B cell (primary cell): ENCODE measurements at regions not wholly inside any gene's neighbourhood (a gene's known extent, or its start where the extent isn't known, plus 50 kb on each side); places are given as distances from the start of the nearest gene placed in this dataset.

Experiments used
- ATAC-seq: fragments of 200-7000 bp; cut with Tn5 transposase; one replicate; pipeline ENCODE4 v1.10.0; 2021; ENCODE audit warnings: low read depth, mild to moderate bottlenecking, moderate number of reproducible peaks, moderate library complexity
- CTCF ChIA-PET: fragments of 350-600 bp; sonication (Branson Sonifier 250); formaldehyde crosslinking; loops from one replicate; lab custom pipeline; 2021; ENCODE audit warnings: antibody characterized with exemption, inconsistent platforms; lab: Charles Lee
- POLR2A ChIA-PET: fragments of 350-600 bp; sonication (Branson Sonifier 250); formaldehyde crosslinking; loops from one replicate; lab custom pipeline; 2021; ENCODE audit warnings: antibody characterized with exemption; lab: Charles Lee
- DNase-seq: peaks from one replicate; pipeline ENCODE4 v3.0.0; 2013
- H2AFZ ChIP-seq: 2 replicates; pipeline ENCODE4 v1.6.1; 2012; ENCODE audit warnings: mild to moderate bottlenecking, low read depth, low read length; ENCODE audit not compliant: insufficient read depth, poor library complexity, severe bottlenecking
- H3K27ac ChIP-seq, 2 donors: 1 replicate in 1 of 2; 2 replicates in 1 of 2; pipeline ENCODE4 v1.5.1; 2012 to 2013; ENCODE audit warnings: low read length in 2 of 2, mild to moderate bottlenecking in 2 of 2, moderate library complexity in 1 of 2
- H3K27me3 ChIP-seq, 4 experiments: fragments of 200-600 bp in 1 of 4; sonication (generic) in 1 of 4; replicated peaks in 1 of 4; 1 replicate in 2 of 4; 2 replicates in 2 of 4; pipeline versions ENCODE4 v1.6.1 to v1.7.0; 2013 to 2016; ENCODE audit warnings: low read length in 3 of 4, mild to moderate bottlenecking in 2 of 4, mixed read lengths in 1 of 4, moderate library complexity in 1 of 4; ENCODE audit not compliant: insufficient read depth in 4 of 4, control insufficient read depth in 3 of 4; ENCODE audit errors: control extremely low read depth in 1 of 4
- H3K36me3 ChIP-seq, 2 experiments: replicated peaks in 1 of 2; 1 replicate in 1 of 2; 2 replicates in 1 of 2; pipeline versions ENCODE4 v1.6.1 to v1.7.1; 2013; ENCODE audit warnings: low read length in 1 of 2; ENCODE audit not compliant: insufficient read depth in 2 of 2, control insufficient read depth in 1 of 2; ENCODE audit errors: control extremely low read depth in 1 of 2, extremely low read depth in 1 of 2
- H3K4me1 ChIP-seq, 2 donors: fragments of 200-600 bp in 1 of 2; sonication (generic) in 1 of 2; 1 replicate in 1 of 2; 2 replicates in 1 of 2; pipeline versions ENCODE4 v1.5.1 to v1.6.1; 2013 to 2017; ENCODE audit warnings: low read length in 2 of 2; ENCODE audit not compliant: control insufficient read depth in 2 of 2, insufficient read depth in 2 of 2
- H3K4me2 ChIP-seq: replicated peaks from 2 replicates; pipeline ENCODE3; 2012; ENCODE audit warnings: mild to moderate bottlenecking, low read depth, low read length; ENCODE audit not compliant: poor library complexity, severe bottlenecking
- H3K4me3 ChIP-seq, 5 experiments: fragments of 200-600 bp in 1 of 5; sonication (generic) in 1 of 5; 1 replicate in 3 of 5; 2 replicates in 2 of 5; pipeline versions ENCODE4 v1.5.1 to v1.7.0; 2011 to 2016; ENCODE audit warnings: low read length in 4 of 5, mild to moderate bottlenecking in 4 of 5, low read depth in 2 of 5, control low read depth in 1 of 5, moderate library complexity in 1 of 5; ENCODE audit not compliant: insufficient read depth in 1 of 5; ENCODE audit errors: control extremely low read depth in 1 of 5, extremely low read depth in 1 of 5
- H3K79me2 ChIP-seq: fragments of 200-600 bp; sonication (generic); one replicate; pipeline ENCODE4 v1.6.0; 2016; ENCODE audit warnings: low read length; ENCODE audit not compliant: control insufficient read depth, insufficient read depth
- H3K9ac ChIP-seq: fragments of 200-600 bp; sonication (generic); 2 replicates; pipeline ENCODE4 v1.6.1; 2017; ENCODE audit warnings: mild to moderate bottlenecking, low read length, moderate library complexity
- H3K9me3 ChIP-seq, 3 donors: one replicate each; pipeline versions ENCODE4 v1.6.1 to v1.7.1; 2013; ENCODE audit warnings: low read length in 2 of 3; ENCODE audit not compliant: control insufficient read depth in 2 of 3, insufficient read depth in 1 of 3; ENCODE audit errors: control extremely low read depth in 1 of 3
- H4K20me1 ChIP-seq: 2 replicates; pipeline ENCODE4 v1.6.0; 2012; ENCODE audit warnings: mild to moderate bottlenecking, low read length; ENCODE audit not compliant: insufficient read depth, control insufficient read depth, poor library complexity, severe bottlenecking
- H3K27ac Mint-ChIP-seq: one replicate; pipeline ENCODE4 v1.8.0; 2021; ENCODE audit warnings: mixed read lengths
- H3K27me3 Mint-ChIP-seq: one replicate; pipeline ENCODE4 v1.8.0; 2021; ENCODE audit warnings: mixed read lengths
- H3K4me1 Mint-ChIP-seq: one replicate; pipeline ENCODE4 v1.8.0; 2021; ENCODE audit warnings: mixed read lengths
- H3K4me3 Mint-ChIP-seq: one replicate; pipeline ENCODE4 v1.8.0; 2021; ENCODE audit warnings: mixed read lengths
- H3K9me3 Mint-ChIP-seq: one replicate; pipeline ENCODE4 v1.8.0; 2022; ENCODE audit warnings: mixed read lengths; ENCODE audit not compliant: insufficient read depth
- EZH2 ChIP-seq: IDR thresholded peaks from 2 replicates; pipeline ENCODE4 v1.6.1; 2012; ENCODE audit warnings: borderline replicate concordance, low read depth, mild to moderate bottlenecking, moderate library complexity, low read length; ENCODE audit not compliant: insufficient read depth, poor library complexity, severe bottlenecking
- WGBS: methylation state at CpG from one replicate; pipeline ENCODE4 v1.1.5; 2013; ENCODE audit warnings: missing lambda C conversion rate; ENCODE audit not compliant: insufficient coverage; 5-methylcytosine and 5-hydroxymethylcytosine counted together
- intact Hi-C: fragments of 100-400 bp; cut with micrococcal nuclease; formaldehyde crosslinking; loops from one replicate; pipeline ENCODE4 v1.10.0; 2022
- TF ChIP-seq, protein P1 (sequence below): fragments of 200-600 bp; IDR thresholded peaks from one replicate; pipeline ENCODE4 v1.8.0; 2022; ENCODE audit warnings: antibody characterized with exemption, mild to moderate bottlenecking

DNA sequence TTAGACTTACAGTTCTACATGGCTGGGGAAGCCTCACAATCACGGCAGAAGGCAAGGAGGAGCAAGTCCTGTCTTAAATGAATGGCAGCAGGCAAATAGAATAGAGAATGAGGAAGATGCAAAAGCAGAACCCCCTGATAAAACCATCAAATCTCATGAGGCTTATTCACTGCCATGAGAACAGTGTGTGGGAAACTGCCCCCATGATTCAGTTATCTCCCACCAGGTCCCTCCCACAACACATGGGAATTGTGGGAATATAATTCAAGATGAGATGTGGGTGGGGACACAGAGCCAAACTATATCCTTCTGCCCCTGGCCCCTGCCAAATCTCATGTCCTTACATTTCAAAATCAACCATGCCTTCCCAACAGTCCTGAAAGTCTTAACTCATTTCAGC is 367.1 kb downstream of the MED10 start:
- Mint-ChIP-seq H3K4me3 (no peak overlapping the region), H3K27ac (no peak overlapping the region), H3K4me1 (no peaks in the 10 kb centered on the region), H3K9me3 (peaks cover 5% of the 10 kb centered on the region), H3K27me3 (peaks cover 3% of the 10 kb centered on the region)
- H3K9ac ChIP-seq = no peak overlapping the region
- no peak overlapping the region for H2AFZ ChIP-seq
- ATAC-seq = no peak
- H3K4me2 ChIP-seq = no peak overlapping the region
- no peaks in the 10 kb centered on the region for H3K36me3 ChIP-seq
- ChIA-PET CTCF (no interaction called here), POLR2A (no interaction called here)
- no CpG with 5 or more reads among the region's 1 CpG for WGBS
- DNase-seq = no peak
- no peak overlapping the region for H3K27ac ChIP-seq
- H3K79me2 ChIP-seq = no peaks in the 10 kb centered on the region
- no peaks in the 10 kb centered on the region for H4K20me1 ChIP-seq
- no peak for TF ChIP-seq EZH2
- TF ChIP-seq, protein P1, sequence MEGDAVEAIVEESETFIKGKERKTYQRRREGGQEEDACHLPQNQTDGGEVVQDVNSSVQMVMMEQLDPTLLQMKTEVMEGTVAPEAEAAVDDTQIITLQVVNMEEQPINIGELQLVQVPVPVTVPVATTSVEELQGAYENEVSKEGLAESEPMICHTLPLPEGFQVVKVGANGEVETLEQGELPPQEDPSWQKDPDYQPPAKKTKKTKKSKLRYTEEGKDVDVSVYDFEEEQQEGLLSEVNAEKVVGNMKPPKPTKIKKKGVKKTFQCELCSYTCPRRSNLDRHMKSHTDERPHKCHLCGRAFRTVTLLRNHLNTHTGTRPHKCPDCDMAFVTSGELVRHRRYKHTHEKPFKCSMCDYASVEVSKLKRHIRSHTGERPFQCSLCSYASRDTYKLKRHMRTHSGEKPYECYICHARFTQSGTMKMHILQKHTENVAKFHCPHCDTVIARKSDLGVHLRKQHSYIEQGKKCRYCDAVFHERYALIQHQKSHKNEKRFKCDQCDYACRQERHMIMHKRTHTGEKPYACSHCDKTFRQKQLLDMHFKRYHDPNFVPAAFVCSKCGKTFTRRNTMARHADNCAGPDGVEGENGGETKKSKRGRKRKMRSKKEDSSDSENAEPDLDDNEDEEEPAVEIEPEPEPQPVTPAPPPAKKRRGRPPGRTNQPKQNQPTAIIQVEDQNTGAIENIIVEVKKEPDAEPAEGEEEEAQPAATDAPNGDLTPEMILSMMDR = no peak
- intact Hi-C loops = no loop called here
- H3K4me3 ChIP-seq = no peak overlapping the region
- H3K27me3 ChIP-seq = no peaks in the 10 kb centered on the region
- H3K9me3 ChIP-seq = peaks cover 0 to 7% (median 0%) of the 10 kb centered on the region in 3 donors
- no peaks in the 10 kb centered on the region for H3K4me1 ChIP-seq

DNA sequence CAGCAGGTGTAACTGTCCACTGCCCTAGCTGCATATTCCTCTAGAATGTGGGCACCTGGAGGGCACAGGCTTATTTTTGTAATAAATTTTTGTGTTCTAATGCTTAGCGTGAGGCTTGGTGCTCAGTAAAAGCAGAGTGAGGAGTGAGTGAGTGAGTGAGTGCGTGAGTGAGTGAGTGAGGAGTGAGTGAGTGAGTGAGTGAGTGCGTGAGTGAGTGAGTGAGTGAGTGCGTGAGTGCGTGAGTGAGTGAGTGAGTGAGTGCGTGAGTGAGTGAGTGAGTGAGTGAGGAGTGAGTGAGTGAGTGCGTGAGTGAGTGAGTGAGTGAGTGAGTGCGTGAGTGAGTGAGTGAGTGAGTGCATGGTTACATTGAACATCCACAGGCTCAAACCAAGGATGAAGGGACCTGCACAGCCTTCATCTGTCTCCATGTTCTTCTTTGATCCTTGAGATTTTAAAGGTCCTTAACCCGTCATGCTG is 371.5 kb downstream of the MED10 start:
- H3K36me3 ChIP-seq = no peaks in the 10 kb centered on the region
- H2AFZ ChIP-seq = no peak overlapping the region
- H3K4me3 Mint-ChIP-seq = no peak overlapping the region
- no peaks in the 10 kb centered on the region for H3K27me3 ChIP-seq
- H3K27ac ChIP-seq = no peak overlapping the region
- H3K79me2 ChIP-seq = no peaks in the 10 kb centered on the region
- TF ChIP-seq EZH2 = no peak
- TF ChIP-seq, protein P1 = no peak
- H3K4me1 ChIP-seq = no peaks in the 10 kb centered on the region
- ATAC-seq (no peak), DNase-seq (no peak)
- H3K4me3 ChIP-seq = no peak overlapping the region
- peaks cover 2% of the 10 kb centered on the region for H3K9me3 Mint-ChIP-seq
- intact Hi-C loops = no loop called here
- H3K27ac Mint-ChIP-seq = no peak overlapping the region
- H3K4me1 Mint-ChIP-seq = no peaks in the 10 kb centered on the region
- no peak overlapping the region for H3K9ac ChIP-seq
- H3K4me2 ChIP-seq = no peak overlapping the region
- WGBS = 100% methylated on average over 2 of the region's 9 CpGs
- ChIA-PET POLR2A (no interaction called here), CTCF (no interaction called here)
- peaks cover 0 to 2% (median 0%) of the 10 kb centered on the region in 3 donors for H3K9me3 ChIP-seq
- H3K27me3 Mint-ChIP-seq = peaks cover 15% of the 10 kb centered on the region
- no peaks in the 10 kb centered on the region for H4K20me1 ChIP-seq
